Ascending aorta (tissue), 2 donors: ENCODE measurements at regions not wholly inside any gene's neighbourhood (a gene's known extent, or its start where the extent isn't known, plus 50 kb on each side); places are given as distances from the start of the nearest gene placed in this dataset.
"Not testable (repeated sequence)": the region's sequence is repeated elsewhere in the genome, so short reads cannot be mapped to it uniquely, and the experiment has no call there.

Experiments
- DNase-seq, 2 donors: peaks; one replicate each; pipeline ENCODE4 v3.0.0-alpha.2; 2019; ENCODE audit warnings: low spot score in 2 of 2
- H3K27ac ChIP-seq, 2 donors: fragments of 200-600 bp; sonication (generic); one replicate each; pipeline ENCODE4 v1.5.1; 2016 to 2017; ENCODE audit warnings: mild to moderate bottlenecking in 1 of 2
- H3K27me3 ChIP-seq: fragments of 200-600 bp; sonication (generic); one replicate; pipeline ENCODE4 v1.5.1; 2017
- H3K36me3 ChIP-seq, 2 donors: fragments of 200-600 bp; sonication (generic); one replicate each; pipeline ENCODE4 v1.5.1; 2016
- H3K4me1 ChIP-seq, 2 donors: fragments of 200-600 bp; sonication (generic); one replicate each; pipeline ENCODE4 v1.5.1; 2016 to 2017; ENCODE audit warnings: mild to moderate bottlenecking in 1 of 2
- H3K4me3 ChIP-seq, 2 donors: fragments of 200-600 bp; sonication (generic); one replicate each; pipeline ENCODE4 v1.5.1; 2016 to 2017; ENCODE audit warnings: mild to moderate bottlenecking in 1 of 2
- H3K9me3 ChIP-seq, 2 donors: fragments of 200-600 bp; sonication (generic); one replicate each; pipeline ENCODE4 v1.5.1; 2016
- CTCF ChIP-seq, 3 experiments: fragments of 200-600 bp in 2 of 3; fragments of 450-650 bp in 1 of 3; sonication (generic) in 2 of 3; IDR thresholded peaks; one replicate each; pipeline ENCODE4 v1.5.1; 2016 to 2019; ENCODE audit warnings: antibody characterized with exemption in 3 of 3, mild to moderate bottlenecking in 1 of 3, moderate library complexity in 1 of 3
- intact Hi-C: fragments of 100-400 bp; cut with DNase I; formaldehyde crosslinking; loops from one replicate; pipeline ENCODE4 v1.15.1; 2023

- H3K27ac ChIP-seq: no peak overlapping the region
- no peaks in the 10 kb centered on the region for H3K9me3 ChIP-seq
- TF ChIP-seq CTCF (IDR thresholded peaks at IDR 0.05): no peak
- H3K36me3 ChIP-seq: peaks cover 0 to 2% of the 10 kb centered on the region in 2 donors
- H3K27me3 ChIP-seq: no peaks in the 10 kb centered on the region
- intact Hi-C loops: no loop called here
- DNase-seq: no peak
- no peak overlapping the region for H3K4me3 ChIP-seq
- H3K4me1 ChIP-seq: no peaks in the 10 kb centered on the region
These were observed 515.2 kb downstream of the ZEB2 start for GRCh38 chr2:144004742-144005141.

- Histone ChIP-seq H3K27me3 (no peaks in the 10 kb centered on the region), H3K9me3 (no peaks in the 10 kb centered on the region), H3K4me1 (no peaks in the 10 kb centered on the region), H3K27ac (no peak overlapping the region), H3K4me3 (no peak overlapping the region), H3K36me3 (peaks cover 0 to 2% of the 10 kb centered on the region in 2 donors)
- no peak for DNase-seq
- intact Hi-C loops: no loop called here
- no peak for TF ChIP-seq CTCF (IDR thresholded peaks at IDR 0.05)
These were observed 516.4 kb downstream of the ZEB2 start for GRCh38 chr2:144003460-144004075.

- H3K36me3 ChIP-seq: no peaks in the 10 kb centered on the region
- no peak for TF ChIP-seq CTCF (IDR thresholded peaks at IDR 0.05)
- intact Hi-C loops: no loop called here
- H3K4me1 ChIP-seq: no peaks in the 10 kb centered on the region
- no peaks in the 10 kb centered on the region for H3K27me3 ChIP-seq
- no peak overlapping the region for H3K4me3 ChIP-seq
- no peaks in the 10 kb centered on the region for H3K9me3 ChIP-seq
- no peak for DNase-seq
- H3K27ac ChIP-seq: no peak overlapping the region
These were observed 522.9 kb downstream of the ZEB2 start for GRCh38 chr2:143996974-143997373.

GRCh38 chr2:143994961-143995360, 525.0 kb downstream of the ZEB2 start:
- no peak for TF ChIP-seq CTCF (IDR thresholded peaks at IDR 0.05)
- Histone ChIP-seq H3K4me1 (no peaks in the 10 kb centered on the region), H3K27me3 (no peaks in the 10 kb centered on the region), H3K36me3 (no peaks in the 10 kb centered on the region), H3K27ac (no peak overlapping the region), H3K4me3 (no peak overlapping the region), H3K9me3 (peaks cover 0 to 4% of the 10 kb centered on the region in 2 donors)
- intact Hi-C loops: no loop called here
- DNase-seq: no peak

GRCh38 chr2:143991596-143991995, 528.3 kb downstream of the ZEB2 start:
- intact Hi-C loops, H3K27me3 ChIP-seq, H3K4me1 ChIP-seq, H3K36me3 ChIP-seq, H3K4me3 ChIP-seq, DNase-seq, H3K9me3 ChIP-seq, H3K27ac ChIP-seq: not testable (repeated sequence)

- H3K9me3 ChIP-seq: peaks cover 0 to 4% of the 10 kb centered on the region in 2 donors
- intact Hi-C loops: no loop called here
- DNase-seq: no peak
- no peak overlapping the region for H3K27ac ChIP-seq
- H3K4me1 ChIP-seq: no peaks in the 10 kb centered on the region
- TF ChIP-seq CTCF (IDR thresholded peaks at IDR 0.05): no peak
- H3K4me3 ChIP-seq: no peak overlapping the region
- H3K27me3 ChIP-seq: no peaks in the 10 kb centered on the region
- no peaks in the 10 kb centered on the region for H3K36me3 ChIP-seq
These were observed 531.8 kb downstream of the ZEB2 start for GRCh38 chr2:143988082-143988481.
